Endothelial cell of umbilical vein (primary cell): ENCODE measurements at regions not wholly inside any gene's neighbourhood (a gene's known extent, or its start where the extent isn't known, plus 50 kb on each side); places are given as distances from the start of the nearest gene placed in this dataset.

Source experiments
- EZH2 ChIP-seq: IDR thresholded peaks from 2 replicates; pipeline ENCODE4 v1.6.1; 2012; ENCODE audit warnings: borderline replicate concordance, low read depth, mild to moderate bottlenecking, moderate library complexity, low read length, inconsistent platforms; ENCODE audit not compliant: severe bottlenecking
- GATA2 ChIP-seq: IDR thresholded peaks from 2 replicates; pipeline ENCODE4 v1.7.0; 2011; ENCODE audit warnings: low read depth, mild to moderate bottlenecking, moderate library complexity, mixed read lengths, low read length; ENCODE audit not compliant: insufficient read length, insufficient read depth
- JUN ChIP-seq: IDR thresholded peaks from 2 replicates; pipeline ENCODE4 v1.6.1; 2011; ENCODE audit warnings: borderline replicate concordance, low read depth; ENCODE audit not compliant: insufficient read length, insufficient read depth
- POLR2A ChIP-seq: IDR thresholded peaks from 2 replicates; pipeline ENCODE4 v1.6.1; 2012; ENCODE audit warnings: low read depth, mild to moderate bottlenecking, control low read depth, low read length
- POLR2AphosphoS5 ChIP-seq: IDR thresholded peaks from 2 replicates; pipeline ENCODE4 v1.6.1; 2012; ENCODE audit warnings: low read depth, mild to moderate bottlenecking, control low read depth, low read length, moderate library complexity; ENCODE audit not compliant: insufficient read depth
- TF ChIP-seq, protein P1 (sequence below), 2 donors: IDR thresholded peaks; 1 replicate in 1 of 2; 2 replicates in 1 of 2; pipeline ENCODE4 v1.5.1; 2011; ENCODE audit warnings: low read length in 2 of 2, mild to moderate bottlenecking in 2 of 2, moderate library complexity in 2 of 2, control low read depth in 1 of 2, inconsistent platforms in 1 of 2, low read depth in 1 of 2; ENCODE audit not compliant: insufficient read depth in 1 of 2; ENCODE audit errors: extremely low read depth in 1 of 2
- TF ChIP-seq, protein P2 (sequence below): IDR thresholded peaks from 2 replicates; pipeline ENCODE4 v1.6.1; 2011; ENCODE audit not compliant: insufficient read depth, insufficient read length

GRCh38 chr1:87872189-87872588 is 543.5 kb downstream of the LMO4 start:
- TF ChIP-seq, protein P1, sequence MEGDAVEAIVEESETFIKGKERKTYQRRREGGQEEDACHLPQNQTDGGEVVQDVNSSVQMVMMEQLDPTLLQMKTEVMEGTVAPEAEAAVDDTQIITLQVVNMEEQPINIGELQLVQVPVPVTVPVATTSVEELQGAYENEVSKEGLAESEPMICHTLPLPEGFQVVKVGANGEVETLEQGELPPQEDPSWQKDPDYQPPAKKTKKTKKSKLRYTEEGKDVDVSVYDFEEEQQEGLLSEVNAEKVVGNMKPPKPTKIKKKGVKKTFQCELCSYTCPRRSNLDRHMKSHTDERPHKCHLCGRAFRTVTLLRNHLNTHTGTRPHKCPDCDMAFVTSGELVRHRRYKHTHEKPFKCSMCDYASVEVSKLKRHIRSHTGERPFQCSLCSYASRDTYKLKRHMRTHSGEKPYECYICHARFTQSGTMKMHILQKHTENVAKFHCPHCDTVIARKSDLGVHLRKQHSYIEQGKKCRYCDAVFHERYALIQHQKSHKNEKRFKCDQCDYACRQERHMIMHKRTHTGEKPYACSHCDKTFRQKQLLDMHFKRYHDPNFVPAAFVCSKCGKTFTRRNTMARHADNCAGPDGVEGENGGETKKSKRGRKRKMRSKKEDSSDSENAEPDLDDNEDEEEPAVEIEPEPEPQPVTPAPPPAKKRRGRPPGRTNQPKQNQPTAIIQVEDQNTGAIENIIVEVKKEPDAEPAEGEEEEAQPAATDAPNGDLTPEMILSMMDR (IDR thresholded peaks at IDR 0.05; ENCODE audit: extremely low read depth in 1 of 2, insufficient read depth in 1 of 2, low read depth in 1 of 2, low read length in 2 of 2) = no peak
- TF ChIP-seq POLR2AphosphoS5 (no peak), POLR2A (no peak), EZH2 (no peak), JUN (no peak), GATA2 (no peak)
- TF ChIP-seq, protein P2, sequence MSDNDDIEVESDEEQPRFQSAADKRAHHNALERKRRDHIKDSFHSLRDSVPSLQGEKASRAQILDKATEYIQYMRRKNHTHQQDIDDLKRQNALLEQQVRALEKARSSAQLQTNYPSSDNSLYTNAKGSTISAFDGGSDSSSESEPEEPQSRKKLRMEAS = no peak
